Right renal cortex interstitium (tissue), 3 donors: ENCODE measurements at regions not wholly inside any gene's neighbourhood (a gene's known extent, or its start where the extent isn't known, plus 50 kb on each side); places are given as distances from the start of the nearest gene placed in this dataset.
A peak's percentile ranks its signal among the peaks of the same experiment; 100 is the strongest.

ENCODE experiments used
- DNase-seq, 3 donors: peaks; one replicate each; pipeline ENCODE4 v3.0.0-alpha.2; 2013; ENCODE audit warnings: low read depth in 3 of 3, low spot score in 2 of 3

DNA sequence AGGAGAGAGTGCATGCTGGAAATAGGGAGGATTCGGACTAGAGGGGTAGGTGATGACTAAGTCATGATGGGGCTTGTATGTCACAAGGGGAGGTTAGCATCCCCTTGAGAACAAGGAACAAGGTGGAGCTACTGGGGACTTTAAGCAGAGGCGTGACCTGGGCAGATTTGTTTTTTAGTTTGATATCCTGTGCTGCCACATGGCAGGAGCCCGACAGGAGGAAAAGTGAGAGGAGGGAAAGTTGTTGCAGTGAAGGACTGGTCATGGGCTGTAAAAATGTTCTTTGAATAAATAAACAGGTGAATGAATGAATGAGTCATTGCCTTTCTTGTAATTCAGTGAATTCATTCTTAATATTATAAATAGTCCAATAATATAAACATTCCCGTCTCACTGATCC is 365.1 kb upstream of the CDH5 start:
- DNase-seq, result no peak

DNA sequence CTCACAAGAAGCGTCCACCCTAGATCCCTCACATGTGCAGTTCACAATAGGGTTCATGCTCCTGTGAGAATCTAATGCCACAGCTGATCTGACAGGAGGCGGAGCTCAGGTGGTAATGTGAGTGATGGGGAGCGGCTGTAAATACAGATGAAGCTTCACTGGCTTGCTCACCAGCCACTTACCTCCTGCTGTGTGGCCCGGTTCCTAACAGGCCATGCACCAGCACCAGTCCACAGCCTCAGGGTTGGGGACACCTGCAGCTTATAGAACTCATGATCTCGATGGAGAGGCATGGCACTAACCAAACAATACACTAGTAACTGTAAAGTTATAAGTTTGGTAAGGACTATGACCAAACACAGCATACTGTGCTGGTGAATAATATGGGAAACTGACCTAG is 368.0 kb upstream of the CDH5 start:
- DNase-seq, result no peak

DNA sequence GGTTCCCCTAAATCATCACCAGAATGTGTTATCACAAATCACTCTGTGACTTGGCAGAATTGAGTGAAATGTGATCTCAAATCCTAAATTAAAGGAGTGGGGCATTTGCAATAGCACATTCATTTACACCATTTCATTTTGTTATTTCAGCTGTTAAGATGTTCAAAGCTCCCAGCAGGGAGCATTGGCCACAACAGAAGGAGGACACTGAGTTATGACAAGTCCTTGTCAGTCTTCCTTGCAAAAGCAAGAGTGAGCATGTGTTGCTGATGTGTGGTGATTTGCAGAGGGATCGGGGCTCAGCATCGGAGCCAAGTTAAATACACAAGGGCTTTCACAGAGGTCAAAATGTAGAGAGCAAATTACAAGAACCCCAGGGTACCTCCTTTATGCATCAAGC is 372.2 kb upstream of the CDH5 start:
- no peak for DNase-seq

DNA sequence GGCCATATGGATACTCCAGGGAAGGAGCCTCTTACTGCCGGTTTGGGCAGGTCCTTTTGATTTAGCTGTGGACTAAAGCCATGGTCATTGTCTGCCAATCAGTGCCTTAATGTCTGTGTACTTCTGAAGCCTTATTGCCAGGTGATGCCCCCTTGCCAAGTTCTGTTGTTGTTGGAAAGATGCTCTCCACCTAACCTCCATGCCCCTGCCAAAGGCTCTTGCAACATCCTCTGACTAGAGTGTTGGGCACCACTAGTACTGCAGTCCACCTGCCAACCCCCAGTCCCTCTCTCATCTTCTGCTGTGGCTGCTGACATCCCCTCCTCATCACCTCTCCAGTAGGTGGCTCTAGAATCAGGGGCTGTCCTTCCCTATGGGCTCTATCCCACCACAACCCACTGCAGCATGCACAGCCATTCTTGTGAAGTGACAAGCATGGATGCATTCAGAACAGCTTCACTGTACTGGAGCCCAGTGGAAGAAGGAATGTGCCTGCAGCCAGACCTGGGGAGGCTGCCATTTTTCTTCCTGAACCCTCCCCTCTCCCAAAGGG is 375.3 kb upstream of the CDH5 start:
- no peak for DNase-seq

DNA sequence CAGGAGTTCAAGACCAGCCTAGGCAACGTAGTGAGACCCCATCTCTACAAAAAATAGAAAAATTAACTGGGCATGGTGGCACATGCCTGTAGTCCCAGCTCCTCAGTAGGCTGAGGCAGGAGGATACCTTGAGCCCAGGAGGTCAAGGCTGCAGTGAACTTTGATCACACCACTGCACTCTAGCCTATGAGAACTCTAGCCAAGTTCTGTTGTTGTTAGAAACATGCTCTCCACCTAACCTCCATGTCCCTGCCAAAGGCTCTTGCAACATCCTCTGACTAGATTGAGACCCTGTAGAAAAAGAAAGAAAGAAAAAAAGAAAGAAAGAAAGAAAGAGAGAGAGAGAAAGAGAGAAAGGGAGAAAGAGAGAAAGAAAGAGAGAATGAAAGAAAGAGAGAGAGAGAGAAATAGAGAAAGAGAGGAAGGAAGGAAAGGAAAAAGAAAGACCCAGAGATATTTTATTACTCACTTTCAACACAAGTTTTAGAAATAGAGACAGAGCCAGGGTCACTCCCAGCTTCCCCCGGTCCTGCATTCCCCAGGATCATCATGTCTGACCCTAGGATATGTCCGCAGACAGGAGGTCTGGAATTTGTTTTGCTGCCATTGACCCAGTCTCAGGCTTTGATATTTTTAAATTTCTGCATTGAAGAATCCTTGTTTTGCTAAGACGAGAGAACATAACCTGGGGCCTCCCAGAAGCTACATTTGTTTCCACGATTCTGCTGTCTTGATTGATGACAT is 376.5 kb upstream of the CDH5 start:
- no peak for DNase-seq

DNA sequence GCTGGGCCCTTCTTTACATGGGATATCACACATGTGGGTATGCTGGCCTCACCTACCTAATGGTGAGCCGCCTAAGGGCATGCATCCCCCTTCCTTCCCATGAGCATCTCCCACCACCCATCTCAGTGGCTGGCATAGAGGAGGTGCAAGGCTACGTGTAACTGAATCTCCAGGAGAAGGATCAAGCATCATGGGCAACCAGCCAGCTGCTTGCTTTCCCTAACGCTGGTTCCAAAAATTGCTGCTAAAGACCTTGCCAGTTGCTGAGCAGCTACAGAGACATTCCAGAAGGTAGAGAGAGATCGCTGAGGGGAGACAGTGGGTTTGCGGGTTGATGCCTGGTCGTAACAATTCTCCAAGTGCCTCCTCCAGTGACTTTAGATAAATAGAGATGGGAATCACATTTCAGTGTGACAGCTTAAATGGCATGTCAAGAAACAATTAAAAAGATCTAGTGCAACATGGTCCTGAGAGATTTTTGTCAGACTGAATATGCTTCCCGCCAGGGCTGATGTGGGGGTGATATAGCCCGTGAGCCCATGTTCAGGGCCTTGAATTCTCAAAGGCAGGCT is 378.4 kb upstream of the CDH5 start:
- DNase-seq, result no peak

DNA sequence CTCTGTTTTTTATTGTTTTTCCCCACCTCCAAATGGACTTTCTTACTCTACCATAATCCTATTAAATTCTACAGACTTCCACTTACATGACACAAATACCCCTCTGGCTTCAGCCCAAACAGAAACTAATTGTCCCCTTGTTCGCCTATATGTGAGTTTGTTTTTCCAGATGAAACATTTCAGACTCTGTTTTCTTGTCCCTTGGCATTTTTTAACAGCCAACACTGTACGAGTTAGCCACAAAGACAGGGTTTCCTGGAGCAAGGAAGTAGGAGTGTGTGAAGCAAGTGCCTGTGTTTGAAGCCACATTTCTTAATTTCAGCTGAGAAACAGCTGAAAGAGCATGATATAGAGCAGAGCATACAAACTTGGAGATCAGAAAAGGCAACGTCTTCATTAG is 382.2 kb upstream of the CDH5 start:
- no peak for DNase-seq

DNA sequence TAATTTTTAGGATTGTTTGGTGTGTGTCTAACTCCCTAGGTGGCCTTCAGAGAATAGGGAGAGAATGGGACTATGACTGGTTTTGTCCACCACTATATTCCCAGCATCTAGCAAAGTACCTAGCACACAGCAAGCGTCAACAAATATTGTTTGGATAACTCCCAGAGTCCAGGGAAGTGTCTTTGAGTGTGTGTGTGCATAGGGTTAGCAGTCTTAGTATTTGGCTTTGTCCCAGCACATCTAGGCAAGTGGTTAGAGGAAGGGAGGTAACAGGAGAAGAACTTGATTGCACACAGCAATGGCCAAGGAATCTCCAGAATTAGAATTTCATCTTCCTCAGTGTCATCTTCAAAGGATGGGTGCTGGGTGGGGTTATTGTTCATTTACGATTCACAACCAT is 385.4 kb upstream of the CDH5 start:
- no peak for DNase-seq

DNA sequence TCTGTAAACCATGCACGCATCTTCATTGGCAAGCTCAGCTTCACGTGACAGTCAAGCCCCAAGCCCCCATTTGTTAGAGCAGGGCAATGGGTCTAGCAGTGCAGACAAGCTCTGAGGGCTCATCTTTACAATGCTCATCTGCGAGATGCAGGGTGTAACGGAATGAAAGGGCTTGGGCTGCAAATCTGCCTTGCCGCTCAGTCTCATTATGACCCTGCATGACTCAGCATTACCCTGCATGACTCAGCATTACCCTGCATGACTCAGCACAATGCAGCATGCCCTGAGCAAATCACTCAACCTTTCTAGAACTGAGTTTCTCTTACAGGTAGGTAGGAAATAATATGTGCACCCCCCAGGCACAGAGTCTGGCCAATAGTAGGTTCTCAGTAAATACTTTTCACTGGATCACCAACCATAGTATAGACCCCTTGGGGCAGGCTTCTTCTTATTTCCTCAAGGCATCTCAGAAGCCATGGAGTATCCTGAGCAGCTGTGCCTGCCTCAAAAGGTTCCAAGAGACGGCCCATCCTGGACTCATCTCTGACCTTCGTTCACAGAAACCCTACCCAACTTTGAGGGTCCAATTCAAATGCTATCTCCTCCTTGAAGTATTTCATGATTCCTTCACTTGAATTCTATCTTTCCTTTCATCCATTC is 391.3 kb upstream of the CDH5 start:
- DNase-seq, result no peak

DNA sequence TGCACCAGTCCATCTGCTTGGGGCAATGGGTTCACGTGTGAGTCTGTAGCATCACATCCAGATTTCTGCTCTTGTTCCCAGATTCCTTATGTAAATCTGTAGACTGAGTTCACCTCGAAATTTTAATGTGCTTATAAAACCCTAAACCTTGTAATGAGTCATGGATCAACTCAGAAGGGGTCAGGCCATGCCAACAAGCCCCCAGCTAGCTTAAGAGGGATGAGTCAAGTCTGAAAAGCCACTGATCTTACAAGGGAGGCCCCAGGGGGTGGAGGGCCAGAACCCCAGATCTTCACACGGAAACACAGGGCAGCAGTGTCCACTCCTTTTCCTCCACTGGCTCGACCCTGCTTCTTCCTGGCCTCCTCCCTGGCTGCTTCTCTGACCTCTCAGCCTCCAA is 399.1 kb upstream of the CDH5 start:
- DNase-seq, result no peak

DNA sequence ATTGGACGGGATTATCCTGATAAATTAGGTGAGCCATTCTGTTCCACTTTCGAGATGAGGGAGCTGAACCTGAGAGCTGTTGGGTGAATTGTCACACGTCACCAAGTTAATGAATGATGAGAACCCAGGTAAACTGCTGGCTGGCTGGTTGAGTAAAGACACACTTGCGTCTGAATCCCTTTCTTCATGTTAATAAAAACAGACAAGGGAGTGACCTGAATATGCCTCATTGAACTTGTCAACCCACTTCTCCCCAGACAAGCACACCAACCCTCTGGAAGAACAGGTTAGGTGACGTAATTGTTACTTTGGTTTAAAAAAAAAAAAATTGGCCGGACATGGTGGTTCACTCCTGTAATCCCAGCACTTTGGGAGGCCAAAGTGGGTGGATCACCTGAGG is 400.9 kb upstream of the CDH5 start:
- DNase-seq, result peak in 1 of 3 donors; percentile 47

DNA sequence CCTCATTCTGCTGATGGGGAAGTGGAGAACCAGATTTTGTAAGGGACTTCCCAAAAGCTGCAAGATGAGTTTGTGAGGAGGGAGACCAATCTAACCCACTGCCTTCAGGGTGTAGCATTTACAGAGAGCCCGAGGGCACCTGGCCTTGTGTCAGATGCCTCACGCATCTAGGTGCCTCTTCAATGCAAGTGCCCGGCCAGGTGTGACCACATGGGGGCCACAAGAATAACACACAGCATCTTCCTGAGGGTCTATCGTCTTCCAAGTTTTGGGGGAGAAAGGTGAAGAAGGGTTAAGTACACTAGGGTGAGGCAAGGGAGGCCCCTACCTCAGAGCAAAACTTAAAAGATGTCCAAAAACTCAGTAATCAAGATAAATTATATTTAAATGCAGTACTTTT is 401.7 kb upstream of the CDH5 start:
- no peak for DNase-seq

DNA sequence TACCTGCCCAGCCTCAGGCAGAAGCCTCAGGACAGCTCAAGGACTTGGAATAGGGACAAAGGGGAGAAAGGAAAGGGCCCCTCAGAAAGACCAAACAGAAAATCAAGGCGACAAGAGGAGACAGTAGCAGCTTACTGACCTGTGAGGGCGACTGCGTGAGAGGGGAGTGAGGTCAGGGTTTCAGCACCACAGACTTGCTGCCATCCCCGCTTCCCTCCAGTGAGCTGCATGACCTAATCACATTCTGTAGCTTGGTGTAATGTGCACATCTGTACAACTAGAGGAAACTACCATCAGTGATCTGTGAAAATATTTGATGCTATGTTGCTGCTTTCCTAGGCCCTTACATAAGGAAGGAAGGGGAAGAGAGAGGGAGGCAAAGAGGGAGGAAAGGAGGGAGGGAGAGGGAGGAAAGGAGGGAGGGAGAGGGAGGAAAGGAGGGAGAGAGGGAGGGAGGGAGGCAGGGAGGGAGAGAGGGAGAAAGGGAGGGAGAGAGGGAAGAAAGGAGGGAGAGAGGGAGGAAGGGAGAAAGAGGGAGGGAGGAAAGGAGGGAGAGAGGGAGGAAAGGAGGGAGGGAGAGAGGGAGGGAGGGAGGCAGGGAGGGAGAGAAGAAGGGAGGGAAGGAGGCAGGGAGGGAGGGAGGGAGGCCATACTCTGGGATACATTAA is 404.9 kb upstream of the CDH5 start:
- DNase-seq, result no peak

DNA sequence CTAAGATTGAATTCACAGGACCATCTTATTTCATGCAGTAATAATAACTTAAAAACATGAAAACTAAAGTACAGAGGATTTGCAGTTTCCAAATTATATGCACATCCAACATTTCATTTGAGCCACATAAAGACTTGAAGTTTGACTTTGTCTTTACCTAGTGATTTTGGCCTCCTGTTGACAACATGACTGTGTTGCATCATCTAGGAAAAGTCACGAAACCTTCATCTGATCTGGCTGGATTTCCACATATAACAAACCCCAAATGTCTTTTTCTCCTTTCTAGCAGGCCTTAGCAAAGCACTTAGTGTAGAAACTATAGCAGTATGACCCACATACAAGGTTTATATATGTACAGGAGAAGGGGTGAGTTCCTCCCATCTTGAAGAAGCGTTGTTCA is 406.5 kb upstream of the CDH5 start:
- DNase-seq, result no peak

DNA sequence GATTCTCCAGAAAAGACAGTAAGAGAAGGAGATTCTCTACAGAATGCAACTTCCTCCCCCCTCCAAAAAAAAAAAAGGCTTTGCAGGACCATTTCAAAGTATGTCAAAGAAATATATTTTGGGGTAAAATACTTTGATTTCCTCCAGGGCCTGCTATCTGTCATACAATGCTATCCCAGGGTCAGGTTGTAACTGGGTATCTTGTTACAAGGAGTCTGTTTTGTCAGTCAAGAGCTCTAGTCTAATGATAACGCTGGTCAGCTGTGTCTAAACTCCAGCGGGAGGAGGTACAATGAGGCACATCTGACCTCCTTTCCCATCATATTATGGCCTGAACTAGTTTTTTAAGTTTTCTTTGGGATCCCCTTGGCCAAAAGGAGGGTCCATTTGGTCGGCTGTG is 408.4 kb upstream of the CDH5 start:
- no peak for DNase-seq

DNA sequence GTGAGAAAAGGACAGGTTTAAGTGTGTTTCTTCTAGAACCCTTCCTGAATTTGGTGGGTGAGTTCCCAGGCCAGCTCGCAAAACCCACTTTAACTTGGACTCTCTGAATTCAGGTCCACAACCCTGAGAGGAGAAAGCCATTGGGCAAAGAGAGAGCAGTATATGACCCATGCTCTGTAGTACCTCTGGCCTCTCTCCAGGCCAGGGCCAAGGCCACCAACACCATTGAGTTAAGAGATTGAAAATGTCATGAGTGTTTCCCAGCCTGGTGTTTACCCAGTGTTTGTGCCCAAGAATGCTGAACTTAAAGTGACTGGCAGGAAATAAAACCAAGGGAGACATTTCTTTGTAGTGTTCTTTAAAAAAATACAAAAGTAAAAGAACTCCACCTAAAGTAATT is 410.4 kb upstream of the CDH5 start:
- DNase-seq, result no peak

DNA sequence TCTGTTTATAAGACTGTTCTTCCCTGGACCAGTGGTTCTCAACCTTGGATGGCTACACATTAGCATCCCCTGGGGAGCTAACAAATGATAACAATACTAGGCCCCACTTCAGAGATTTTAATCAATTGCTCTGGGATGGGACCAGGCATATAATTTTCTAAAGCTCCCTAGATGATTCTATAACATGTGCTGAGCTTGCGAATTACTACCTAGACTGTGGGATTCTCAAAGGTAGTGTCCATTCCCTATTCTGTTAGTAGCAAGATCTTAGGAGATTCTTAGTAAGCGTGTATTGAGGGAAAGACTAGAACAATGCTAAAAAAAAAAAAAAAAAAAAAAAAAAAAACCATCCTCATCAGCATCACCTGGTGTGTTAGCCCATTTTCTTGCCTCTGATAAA is 412.0 kb upstream of the CDH5 start:
- DNase-seq, result no peak

DNA sequence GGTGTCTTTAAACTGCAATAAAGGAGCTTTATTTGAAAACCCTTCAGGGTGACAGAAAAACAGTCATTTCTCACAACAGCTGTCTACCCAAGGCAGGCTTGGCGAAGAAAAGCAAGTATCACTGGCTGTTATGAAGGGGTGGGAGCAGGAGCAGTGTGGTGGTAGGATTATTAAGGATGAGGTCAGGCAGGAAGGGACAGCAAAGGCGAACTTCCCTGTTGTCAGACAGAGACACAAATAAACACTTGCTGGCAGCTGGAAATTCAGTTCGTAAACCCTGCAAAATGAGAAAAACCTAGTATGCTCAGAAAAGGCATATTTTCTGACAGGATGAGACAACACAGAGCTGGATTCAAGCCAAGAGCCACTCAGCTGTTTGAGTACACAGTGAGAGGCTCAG is 416.3 kb upstream of the CDH5 start:
- DNase-seq, result no peak

DNA sequence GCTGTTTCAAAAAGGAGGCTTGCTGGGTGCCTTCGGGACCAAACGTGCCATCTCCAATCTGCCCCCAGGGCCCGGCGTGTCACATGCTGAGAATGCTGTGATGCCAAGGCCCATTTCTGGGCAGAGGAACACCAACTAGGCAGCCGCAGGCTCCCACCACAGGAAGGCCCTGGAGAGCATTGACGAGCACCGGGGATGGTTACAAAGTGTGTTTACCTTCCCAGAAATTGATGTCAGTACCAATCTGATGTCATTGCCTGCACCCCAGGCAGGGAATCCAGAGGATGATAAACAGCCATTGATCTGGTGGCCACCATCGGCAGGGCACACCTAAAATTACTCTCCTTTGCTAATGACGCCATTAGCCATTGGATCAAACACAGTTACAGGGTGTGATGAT is 418.1 kb upstream of the CDH5 start:
- no peak for DNase-seq

DNA sequence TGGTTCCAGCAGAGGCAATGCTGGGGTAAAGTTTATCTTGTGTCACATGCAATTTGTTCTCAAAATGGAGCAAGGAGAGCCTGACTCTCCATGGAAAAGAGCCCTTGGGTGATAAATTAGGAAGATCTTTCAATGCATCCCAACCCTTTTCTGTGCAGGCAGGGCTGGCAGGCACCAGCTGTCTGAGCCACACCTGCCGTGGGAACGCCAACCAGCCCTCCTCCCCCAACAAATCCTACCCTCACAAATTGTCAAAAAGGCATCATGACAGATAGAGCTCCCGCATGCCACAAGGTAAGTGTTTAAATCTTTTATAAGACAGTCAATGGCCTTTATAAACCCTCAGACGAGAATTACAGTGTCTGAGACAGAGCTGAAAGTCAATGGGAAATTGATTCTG is 418.5 kb upstream of the CDH5 start:
- DNase-seq, result no peak

DNA sequence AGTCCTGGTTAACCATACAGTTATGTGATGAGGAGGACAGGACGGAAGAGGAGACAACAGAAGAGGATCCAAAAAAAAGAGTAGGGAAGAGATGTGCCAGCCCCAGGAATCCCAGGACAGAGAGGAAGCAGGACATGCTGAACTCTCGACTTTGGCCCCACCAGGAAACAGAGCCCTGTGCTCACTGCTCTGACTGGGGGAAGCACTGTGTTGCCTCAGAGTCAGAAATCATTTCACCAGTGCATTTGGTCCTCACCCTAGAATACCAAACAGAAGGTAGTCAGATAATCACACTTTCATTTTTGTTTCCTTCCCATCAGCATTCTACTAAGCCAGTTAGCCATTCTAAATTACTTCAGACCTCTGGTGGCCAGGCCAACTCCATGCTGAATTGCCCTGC is 421.0 kb upstream of the CDH5 start:
- DNase-seq, result no peak

DNA sequence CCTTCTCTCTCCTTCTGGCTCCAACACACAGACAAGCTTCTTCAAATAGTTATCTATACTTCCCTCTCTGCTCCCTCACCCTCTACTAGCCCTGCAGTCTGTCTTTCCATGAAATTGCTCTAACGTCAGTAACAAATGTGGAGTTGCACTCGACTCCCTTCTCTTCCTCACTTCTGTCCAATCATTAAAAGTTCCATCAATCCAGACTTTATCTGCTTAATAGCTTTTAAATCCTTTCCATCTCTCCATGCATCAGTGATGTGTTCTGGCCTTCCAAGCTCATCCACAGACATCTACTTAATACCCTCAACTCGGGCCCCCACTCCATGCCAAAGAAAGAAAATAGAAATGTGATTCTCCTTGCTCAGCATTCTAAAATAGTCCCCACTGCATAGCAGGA is 422.1 kb upstream of the CDH5 start:
- no peak for DNase-seq
